ENCODE measurements at regions not wholly inside any gene's neighbourhood (a gene's known extent, or its start where the extent isn't known, plus 50 kb on each side); places are given as distances from the start of the nearest gene placed in this dataset.

- TF ChIP-seq CTCF (IDR thresholded peaks at IDR 0.05 in 2 of 3, conservative IDR thresholded peaks at IDR 0.05 in 1 of 3; ENCODE audit: insufficient read depth in 2 of 3, low read depth in 1 of 3, low read length in 3 of 3) = no peak
- TF ChIP-seq POLR2AphosphoS5 (IDR thresholded peaks at IDR 0.05; ENCODE audit: control insufficient read depth, insufficient read depth, low read depth, low read length) = no peak
- TF ChIP-seq E2F6 (IDR thresholded peaks at IDR 0.05; ENCODE audit: borderline replicate concordance in 1 of 2, extremely low read depth in 1 of 2, insufficient read depth in 1 of 2, insufficient read length in 1 of 2, low read depth in 1 of 2, low read length in 1 of 2, poor library complexity in 1 of 2, severe bottlenecking in 1 of 2) = no peak
- no peak for TF ChIP-seq BCLAF1 (IDR thresholded peaks at IDR 0.05; ENCODE audit: borderline replicate concordance in 1 of 2, control insufficient read depth in 1 of 2, low read depth in 2 of 2, low read length in 1 of 2)
- TF ChIP-seq PHF20 (IDR thresholded peaks at IDR 0.05; ENCODE audit: partially characterized antibody) = no peak
- TF ChIP-seq HDAC8 (tag; IDR thresholded peaks at IDR 0.05) = no peak
- TF ChIP-seq FOXK1 (CRISPR knock-in tag; IDR thresholded peaks at IDR 0.05; ENCODE audit: borderline replicate concordance) = no peak
- no peak for TF ChIP-seq MTF1 (CRISPR knock-in tag; IDR thresholded peaks at IDR 0.05; ENCODE audit: borderline replicate concordance)
- no peak for TF ChIP-seq ZNF140 (CRISPR knock-in tag; IDR thresholded peaks at IDR 0.05)
- no peak for TF ChIP-seq RFX5 (IDR thresholded peaks at IDR 0.05; ENCODE audit: low read depth, low read length)
- no peak for TF ChIP-seq FOXO4 (CRISPR knock-in tag; IDR thresholded peaks at IDR 0.05)
Observed at GRCh38 chr17:69684251-69684650, 269.8 kb downstream of the MAP2K6 start.

All from K562 (cell line).